ENCODE measurements at regions not wholly inside any gene's neighbourhood (a gene's known extent, or its start where the extent isn't known, plus 50 kb on each side); places are given as distances from the start of the nearest gene placed in this dataset.

DNA sequence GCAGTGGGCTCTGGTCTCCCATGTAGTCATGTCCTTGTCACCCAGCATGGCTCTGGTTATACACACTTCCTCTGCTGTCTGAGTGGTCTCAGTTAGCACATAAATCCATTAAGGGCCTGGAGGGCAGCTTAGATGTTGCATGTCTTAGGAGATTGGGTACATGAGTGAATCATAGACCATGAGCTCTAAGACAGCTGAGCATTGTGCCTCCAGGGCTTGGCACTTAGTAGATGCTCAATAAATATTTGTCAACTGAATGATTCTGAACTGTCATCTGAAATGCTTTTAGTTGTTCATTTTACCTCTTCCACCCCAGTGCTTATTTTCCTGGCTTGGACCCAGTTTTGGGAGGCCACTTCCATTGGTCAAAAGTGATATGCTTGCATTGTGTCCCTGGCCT is 135.6 kb downstream of the BOD1 start:
- TF ChIP-seq, protein P1, sequence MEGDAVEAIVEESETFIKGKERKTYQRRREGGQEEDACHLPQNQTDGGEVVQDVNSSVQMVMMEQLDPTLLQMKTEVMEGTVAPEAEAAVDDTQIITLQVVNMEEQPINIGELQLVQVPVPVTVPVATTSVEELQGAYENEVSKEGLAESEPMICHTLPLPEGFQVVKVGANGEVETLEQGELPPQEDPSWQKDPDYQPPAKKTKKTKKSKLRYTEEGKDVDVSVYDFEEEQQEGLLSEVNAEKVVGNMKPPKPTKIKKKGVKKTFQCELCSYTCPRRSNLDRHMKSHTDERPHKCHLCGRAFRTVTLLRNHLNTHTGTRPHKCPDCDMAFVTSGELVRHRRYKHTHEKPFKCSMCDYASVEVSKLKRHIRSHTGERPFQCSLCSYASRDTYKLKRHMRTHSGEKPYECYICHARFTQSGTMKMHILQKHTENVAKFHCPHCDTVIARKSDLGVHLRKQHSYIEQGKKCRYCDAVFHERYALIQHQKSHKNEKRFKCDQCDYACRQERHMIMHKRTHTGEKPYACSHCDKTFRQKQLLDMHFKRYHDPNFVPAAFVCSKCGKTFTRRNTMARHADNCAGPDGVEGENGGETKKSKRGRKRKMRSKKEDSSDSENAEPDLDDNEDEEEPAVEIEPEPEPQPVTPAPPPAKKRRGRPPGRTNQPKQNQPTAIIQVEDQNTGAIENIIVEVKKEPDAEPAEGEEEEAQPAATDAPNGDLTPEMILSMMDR (conservative IDR thresholded peaks at IDR 0.05; ENCODE audit: low read depth, low read length), result no peak
- no peak for TF ChIP-seq EZH2phosphoT487 (IDR thresholded peaks at IDR 0.05; ENCODE audit: borderline replicate concordance, low read length)

All from PC-3 (cell line).